AG04450 (cell line): ENCODE measurements at regions not wholly inside any gene's neighbourhood (a gene's known extent, or its start where the extent isn't known, plus 50 kb on each side); places are given as distances from the start of the nearest gene placed in this dataset.

Experiments
- CTCF ChIA-PET: fragments of 300-600, 350-600 bp; formaldehyde crosslinking; extraction: SDS; loops from one replicate; lab custom pipeline; 2022; ENCODE audit warnings: antibody characterized with exemption, inconsistent platforms; lab: Charles Lee
- POLR2A ChIA-PET: fragments of 350-600 bp; formaldehyde crosslinking; extraction: SDS; loops from one replicate; lab custom pipeline; 2021; ENCODE audit warnings: antibody characterized with exemption, inconsistent platforms; lab: Yijun Ruan, JAX
- DNase-seq: peaks from one replicate; pipeline ENCODE4 v3.0.0-alpha.2; 2011; ENCODE audit warnings: low read depth, low spot score
- H3K27ac ChIP-seq: one replicate; pipeline ENCODE4 v1.5.1; 2012; ENCODE audit warnings: low read depth, low read length, control low read depth
- H3K27me3 ChIP-seq: one replicate; pipeline ENCODE4 v1.6.0; 2012; ENCODE audit warnings: low read length; ENCODE audit not compliant: control insufficient read depth, insufficient read depth
- H3K4me3 ChIP-seq: 2 replicates; pipeline ENCODE4 v1.5.1; 2011; ENCODE audit warnings: mild to moderate bottlenecking, low read depth, low read length, control low read depth
- H3K9me3 ChIP-seq: 2 replicates; pipeline ENCODE4 v1.5.1; 2012; ENCODE audit warnings: low read length; ENCODE audit not compliant: control insufficient read depth, insufficient read depth
- CTCF ChIP-seq: IDR thresholded peaks from 2 replicates; pipeline ENCODE4 v1.5.1; 2011; ENCODE audit warnings: low read depth, low read length, control low read depth, inconsistent platforms

- Histone ChIP-seq H3K27ac (no peak overlapping the region), H3K27me3 (no peaks in the 10 kb centered on the region), H3K9me3 (no peaks in the 10 kb centered on the region; the same call in 1 of the 2 replicates), H3K4me3 (no peak overlapping the region)
- ChIA-PET POLR2A (no interaction called here), CTCF (no interaction called here)
- no peak for TF ChIP-seq CTCF
- DNase-seq: no peak
These were observed 167.9 kb downstream of the PAX3 start for GRCh38 chr2:222130855-222131254.

- H3K4me3 ChIP-seq: no peak overlapping the region
- no peak for TF ChIP-seq CTCF
- no peak overlapping the region for H3K27ac ChIP-seq
- CTCF ChIA-PET: no interaction called here
- POLR2A ChIA-PET: no interaction called here
- H3K9me3 ChIP-seq: no peaks in the 10 kb centered on the region; the same call in 1 of the 2 replicates
- no peak for DNase-seq
- H3K27me3 ChIP-seq: no peaks in the 10 kb centered on the region
These were observed 171.1 kb downstream of the PAX3 start for GRCh38 chr2:222127660-222128059.

GRCh38 chr2:222120933-222121332, 177.9 kb downstream of the PAX3 start:
- Histone ChIP-seq H3K27me3 (no peaks in the 10 kb centered on the region), H3K9me3 (no peaks in the 10 kb centered on the region), H3K27ac (no peak overlapping the region), H3K4me3 (no peak overlapping the region)
- no peak for DNase-seq
- ChIA-PET POLR2A (no interaction called here), CTCF (interaction anchor here (0.6 kb wide), 1 partner anchor 153 kb away, joined by 5 read pairs; no protein-coding TSS in a partner anchor)
- TF ChIP-seq CTCF: no peak

- H3K4me3 ChIP-seq: no peak overlapping the region
- no peaks in the 10 kb centered on the region for H3K27me3 ChIP-seq
- no peak for DNase-seq
- TF ChIP-seq CTCF: no peak
- ChIA-PET POLR2A (no interaction called here), CTCF (no interaction called here)
- H3K27ac ChIP-seq: no peak overlapping the region
- no peaks in the 10 kb centered on the region for H3K9me3 ChIP-seq
These were observed 183.5 kb downstream of the PAX3 start for GRCh38 chr2:222115296-222115695.

GRCh38 chr2:222108957-222109585, 189.7 kb downstream of the PAX3 start:
- no peak overlapping the region for H3K4me3 ChIP-seq

More at GRCh38 chr2:222108957-222109585, 189.7 kb downstream of the PAX3 start:
- Histone ChIP-seq H3K9me3 (no peaks in the 10 kb centered on the region), H3K27me3 (no peaks in the 10 kb centered on the region), H3K27ac (no peak overlapping the region)
- DNase-seq: no peak
- ChIA-PET POLR2A (no interaction called here), CTCF (interaction anchor here (0.5 kb wide), 1 partner anchor 25 kb away, joined by 7 read pairs; no protein-coding TSS in a partner anchor)
- no peak for TF ChIP-seq CTCF
